Stimulated activated CD8-positive, alpha-beta memory T cell treated with anti-CD3 and anti-CD28 coated beads, Interleukin-12 subunit alpha, Interleukin-12 subunit beta, amount 100 ng/mL, for 24 hours (primary cell): ENCODE measurements at regions not wholly inside any gene's neighbourhood (a gene's known extent, or its start where the extent isn't known, plus 50 kb on each side); places are given as distances from the start of the nearest gene placed in this dataset.

ENCODE experiments used
- DNase-seq: peaks from one replicate; pipeline ENCODE4 v3.0.0-alpha.2; 2020; ENCODE audit errors: extremely low read depth

- no peak for DNase-seq
Observed at GRCh38 chr2:41394541-41394940, 653.3 kb upstream of the PKDCC start.

GRCh38 chr2:41395692-41396091 is 652.1 kb upstream of the PKDCC start:
- no peak for DNase-seq

DNA sequence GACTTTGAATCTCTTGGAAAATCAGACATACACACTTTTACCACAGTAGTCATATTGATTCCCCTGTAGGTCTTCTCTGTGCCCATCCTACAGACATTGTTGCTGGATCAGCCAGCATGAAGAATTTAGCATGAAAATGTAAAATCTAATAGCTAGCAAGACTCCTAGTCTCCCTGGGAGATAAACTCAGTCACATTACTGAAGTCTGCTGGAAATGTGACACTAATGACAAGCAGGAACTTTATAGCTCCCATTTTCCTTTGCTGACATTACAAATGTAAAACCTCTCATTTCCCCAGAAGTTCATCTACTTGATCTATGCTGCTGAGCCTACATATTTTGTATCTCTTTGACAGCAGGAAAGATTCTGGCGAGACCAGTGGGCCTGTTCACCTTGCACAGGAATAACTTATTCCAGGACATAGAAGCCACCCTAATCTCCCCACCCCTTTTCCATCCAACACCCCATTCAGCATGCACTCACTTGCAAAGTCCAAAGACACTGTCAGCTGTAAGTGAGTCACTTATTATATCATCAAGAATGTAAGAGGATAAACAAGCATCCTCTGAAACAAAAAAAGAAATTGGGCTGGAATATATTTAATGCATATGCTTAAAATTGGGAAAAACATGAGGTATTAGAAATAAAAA is 648.3 kb upstream of the PKDCC start:
- DNase-seq: no peak

GRCh38 chr2:41400088-41400665 is 647.6 kb upstream of the PKDCC start:
- no peak for DNase-seq

DNA sequence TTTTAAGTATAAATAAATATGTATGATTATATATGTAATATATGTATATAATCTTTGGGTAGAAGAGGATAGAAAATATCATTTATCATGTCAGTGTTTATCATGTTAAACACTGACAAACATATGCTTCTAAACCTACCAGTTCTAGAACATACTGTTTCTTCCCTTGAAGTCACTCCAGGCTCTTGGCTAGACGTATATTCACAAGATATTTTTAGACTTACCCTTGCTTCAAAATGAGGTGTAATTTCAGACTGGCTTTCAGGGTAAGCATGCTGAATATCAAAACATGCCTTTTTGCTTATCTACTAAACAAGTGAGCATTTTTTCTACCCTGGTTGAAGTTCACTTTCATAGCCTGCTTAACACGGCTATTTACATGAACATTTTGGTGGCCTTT is 642.4 kb upstream of the PKDCC start:
- DNase-seq: no peak

DNA sequence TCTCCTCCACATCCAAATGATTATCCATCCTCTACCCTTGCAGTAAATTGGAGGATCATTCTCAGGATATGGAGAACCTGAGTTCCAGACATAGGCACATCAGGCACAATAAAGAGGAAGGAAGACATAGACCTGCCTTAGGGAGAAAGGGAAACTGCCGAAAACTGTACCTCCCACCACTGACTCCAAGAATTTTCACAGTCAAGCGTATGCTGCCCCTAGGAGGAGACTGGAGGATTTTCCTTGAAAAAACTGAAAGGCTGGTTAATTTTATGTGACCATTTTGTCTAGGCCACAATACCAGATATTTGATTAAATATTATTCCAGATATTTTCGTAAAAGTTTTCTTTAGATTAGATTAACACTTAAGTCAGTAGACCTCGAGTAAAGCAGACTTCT is 638.5 kb upstream of the PKDCC start:
- no peak for DNase-seq

DNA sequence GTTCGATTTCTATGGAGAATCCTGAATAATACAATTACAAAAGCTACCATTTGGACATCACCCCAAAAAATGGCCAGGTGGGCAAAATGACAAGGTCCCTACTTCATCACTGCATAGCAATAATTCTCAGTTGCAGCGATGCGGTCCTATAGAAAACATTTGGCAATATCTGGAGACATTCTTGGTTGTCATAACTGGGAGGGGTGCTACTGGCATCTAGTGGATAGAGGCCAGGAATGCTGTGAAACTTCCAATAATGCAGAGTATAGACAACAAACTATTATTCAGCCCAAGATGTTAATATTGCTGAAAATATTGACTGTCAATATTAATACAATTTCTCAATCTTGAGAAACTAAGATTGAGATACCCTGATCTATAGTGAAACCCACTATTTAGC is 637.8 kb upstream of the PKDCC start:
- no peak for DNase-seq

- DNase-seq: no peak
Observed at GRCh38 chr2:41413813-41414485, 633.9 kb upstream of the PKDCC start.

DNA sequence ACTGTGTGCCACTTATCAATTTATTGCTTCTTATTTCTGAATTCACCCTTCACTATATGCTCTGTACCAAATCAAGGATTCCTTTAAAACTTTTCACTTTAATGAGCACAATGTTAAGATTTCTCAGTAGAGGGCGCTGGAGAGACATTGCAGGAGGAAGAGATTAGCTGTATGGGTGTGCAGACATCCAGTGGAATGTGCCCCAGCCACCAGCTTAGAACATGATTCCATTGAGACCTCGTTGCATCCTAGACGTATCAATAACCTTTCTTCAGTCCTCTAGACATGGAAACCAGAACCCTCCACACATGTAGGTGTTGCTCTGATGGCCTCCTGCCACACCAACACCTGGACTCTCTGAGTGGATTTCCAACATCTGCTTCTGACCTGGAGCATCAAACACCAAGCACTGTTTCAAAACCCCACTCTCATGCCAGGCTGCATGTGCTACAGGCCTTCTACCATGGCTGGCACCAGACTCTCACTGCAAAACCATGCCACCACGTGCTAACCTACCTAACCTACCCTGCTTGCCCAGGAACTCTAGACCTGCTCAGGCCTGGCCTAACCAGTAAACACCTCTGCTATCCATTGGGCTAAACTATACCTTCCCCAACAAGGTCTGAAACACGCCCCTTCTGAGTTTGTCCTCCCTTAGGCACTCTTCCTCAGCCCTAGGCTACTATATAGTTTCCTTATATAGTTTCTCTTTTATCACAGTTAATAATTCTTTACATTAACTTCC is 633.2 kb upstream of the PKDCC start:
- DNase-seq: no peak

DNA sequence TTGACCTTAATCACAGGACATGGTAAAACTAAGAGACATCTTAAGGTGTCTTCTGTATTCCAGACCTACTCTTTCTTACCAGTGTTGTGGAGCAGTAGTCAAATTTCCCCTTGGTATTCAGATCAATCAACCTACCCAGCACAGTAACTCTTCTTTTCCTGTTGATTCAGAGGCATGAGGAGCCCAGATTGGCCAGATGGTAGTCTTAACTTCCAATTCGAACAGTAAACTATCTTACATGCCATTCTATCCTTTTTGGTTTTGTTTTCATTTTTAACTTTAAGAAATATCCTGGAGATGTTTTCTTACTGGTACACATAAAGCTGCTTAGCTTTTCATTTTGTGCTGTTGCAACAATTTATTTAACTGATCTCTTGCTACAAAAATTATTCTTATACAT is 630.3 kb upstream of the PKDCC start:
- DNase-seq: no peak

DNA sequence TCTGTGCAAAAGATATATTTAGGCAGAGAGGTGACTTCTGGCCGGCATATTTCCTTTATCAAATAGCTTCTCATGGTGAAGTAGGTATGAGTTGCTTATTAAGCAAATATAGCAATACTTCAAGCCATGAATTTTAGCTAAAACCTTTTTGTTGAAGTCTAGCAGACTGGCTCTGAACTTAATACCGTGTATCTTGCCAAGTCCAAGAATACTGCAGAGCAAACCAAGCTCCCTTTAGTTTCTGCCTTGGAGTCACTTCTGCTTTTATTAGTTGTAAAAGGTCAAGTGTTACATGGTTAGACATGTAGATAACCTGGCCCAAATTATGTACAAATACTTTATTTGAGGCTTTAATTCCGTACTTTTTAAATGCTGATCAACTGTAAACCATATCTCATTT is 627.6 kb upstream of the PKDCC start:
- no peak for DNase-seq

DNA sequence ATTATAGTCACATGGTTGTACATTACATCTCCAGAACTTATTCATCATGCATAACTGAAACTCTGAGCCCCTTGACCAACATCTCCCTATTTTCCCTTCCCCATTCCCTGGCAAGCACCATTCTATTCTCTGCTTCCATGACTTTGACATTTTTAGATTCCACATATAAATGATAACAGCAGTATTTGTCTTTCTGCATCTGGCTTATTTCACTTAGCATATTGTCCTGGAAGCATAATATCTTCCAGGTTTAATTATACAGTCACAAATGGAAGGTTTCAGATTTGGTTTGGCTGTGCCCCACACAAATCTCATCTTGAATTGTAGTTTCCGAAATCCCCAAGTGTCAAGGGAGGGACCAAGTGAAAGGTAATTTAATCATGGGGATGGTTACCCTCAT is 626.9 kb upstream of the PKDCC start:
- DNase-seq: no peak

DNA sequence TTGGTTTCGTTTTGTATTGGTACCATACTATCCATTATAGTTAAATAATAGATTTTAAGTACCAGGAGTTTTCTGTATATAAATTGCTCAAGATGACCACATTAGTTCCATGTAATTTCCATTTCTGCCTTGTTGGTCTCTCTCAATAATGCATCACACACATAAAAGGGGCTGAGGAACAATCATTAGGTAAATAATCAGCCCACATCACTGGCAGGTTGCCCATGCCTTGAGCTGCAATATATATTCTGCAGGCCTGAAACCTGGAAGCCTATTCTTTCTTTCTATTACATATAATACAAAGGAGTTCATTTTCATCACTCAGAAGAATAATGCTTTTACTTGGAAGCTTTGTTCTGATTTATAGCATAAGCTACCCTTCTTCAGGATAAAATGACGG is 616.1 kb upstream of the PKDCC start:
- DNase-seq: no peak

- DNase-seq: no peak
Observed at GRCh38 chr2:41432459-41432858, 615.4 kb upstream of the PKDCC start.

GRCh38 chr2:41434991-41435390 is 612.8 kb upstream of the PKDCC start:
- DNase-seq: no peak

DNA sequence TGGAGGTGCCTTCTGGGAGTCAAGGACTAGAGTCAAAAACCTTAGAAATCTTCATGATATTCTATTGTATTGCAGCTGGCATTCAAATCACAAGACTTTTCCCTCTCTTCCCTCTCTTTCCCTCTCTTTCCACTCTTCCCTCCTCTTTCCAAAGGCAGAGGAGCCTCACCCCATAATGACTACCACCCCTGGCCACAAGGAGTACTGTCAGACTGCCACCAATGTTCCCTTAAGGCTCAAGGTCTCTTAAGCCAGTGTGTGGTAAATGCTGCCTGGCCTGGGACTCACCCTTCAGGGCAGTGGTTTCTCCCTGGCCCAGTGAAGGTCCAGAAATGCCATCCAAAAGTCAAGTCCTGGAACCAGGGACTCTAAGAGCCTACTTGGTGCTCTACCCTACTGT is 605.9 kb upstream of the PKDCC start:
- DNase-seq: no peak

GRCh38 chr2:41445865-41446264 is 602.0 kb upstream of the PKDCC start:
- no peak for DNase-seq

GRCh38 chr2:41446266-41446665 is 601.6 kb upstream of the PKDCC start:
- DNase-seq: no peak

DNA sequence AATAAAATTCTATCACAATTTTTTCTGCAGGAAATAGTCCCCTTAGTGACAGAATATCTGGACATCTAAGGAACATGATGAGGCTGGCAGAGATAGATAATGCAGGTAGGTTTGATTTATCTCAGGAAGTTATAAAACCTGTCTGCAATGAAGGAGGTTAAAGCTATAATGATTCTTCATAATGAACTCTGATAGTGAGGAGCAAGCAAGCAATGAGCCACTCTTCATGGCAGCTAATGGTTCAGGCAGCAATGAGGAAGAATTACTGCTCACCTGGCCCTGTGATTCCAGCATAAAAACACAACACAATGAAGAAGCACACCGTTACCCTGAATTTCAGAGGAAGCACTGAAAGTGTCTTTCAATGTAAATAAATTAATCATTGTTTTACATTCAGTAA is 599.6 kb upstream of the PKDCC start:
- no peak for DNase-seq

DNA sequence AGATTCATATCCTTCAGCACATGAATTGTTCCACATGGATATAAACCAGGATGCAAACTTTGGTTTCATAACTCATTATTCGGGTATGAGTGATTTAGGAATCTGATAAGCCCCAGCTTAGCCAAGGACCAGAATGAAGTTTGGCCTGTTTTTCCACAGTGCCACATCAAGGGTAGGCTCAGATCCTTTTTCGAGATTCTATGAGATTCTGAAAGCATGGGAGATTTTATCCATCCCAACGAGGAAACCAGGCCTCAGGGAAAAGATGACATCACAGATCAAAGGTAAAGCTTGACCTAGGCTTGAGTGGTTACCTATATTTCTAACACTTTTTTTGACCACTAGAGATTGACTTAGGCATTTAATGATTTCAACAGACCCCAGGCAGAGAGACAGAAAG is 590.8 kb upstream of the PKDCC start:
- DNase-seq: no peak

- no peak for DNase-seq
Observed at GRCh38 chr2:41460661-41461060, 587.2 kb upstream of the PKDCC start.

DNA sequence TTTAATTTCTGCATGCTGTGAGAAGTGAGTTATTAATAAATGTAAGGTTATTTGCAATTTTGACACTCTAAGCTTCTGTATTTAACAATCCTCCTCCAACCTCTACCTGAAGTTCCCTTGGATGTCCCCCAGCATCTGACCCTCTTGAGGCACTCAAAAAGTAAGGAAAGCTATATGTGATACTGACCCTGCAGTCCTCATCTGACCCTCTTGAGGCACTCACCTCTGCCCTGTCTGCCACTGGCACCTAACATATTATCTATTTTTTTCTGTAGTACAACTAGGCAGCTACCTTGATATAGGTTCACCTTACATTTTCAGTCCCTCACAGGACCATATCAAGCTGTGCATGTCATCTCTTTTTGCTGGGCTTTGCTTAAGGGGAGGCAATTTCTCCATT is 583.4 kb upstream of the PKDCC start:
- no peak for DNase-seq

DNA sequence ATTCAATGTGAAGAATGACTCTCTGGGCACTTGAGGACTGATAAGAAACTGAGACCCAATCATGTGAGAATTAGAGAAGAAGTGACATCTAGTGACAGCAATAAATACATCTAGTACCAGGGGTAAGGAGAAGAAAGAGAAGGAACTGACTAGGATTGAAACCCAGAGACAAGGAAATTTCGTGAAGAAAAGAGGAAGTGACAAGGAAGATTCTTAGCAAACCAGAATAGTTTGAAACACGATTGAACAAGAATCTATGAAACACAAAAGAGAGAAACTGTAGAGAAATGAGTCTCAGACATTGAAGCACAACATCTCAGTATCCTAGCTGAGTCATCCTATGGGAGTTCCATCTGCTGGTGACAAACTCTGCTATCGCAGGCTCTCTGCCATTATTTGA is 571.9 kb upstream of the PKDCC start:
- DNase-seq: no peak
